PC-9 (cell line): ENCODE measurements at regions not wholly inside any gene's neighbourhood (a gene's known extent, or its start where the extent isn't known, plus 50 kb on each side); places are given as distances from the start of the nearest gene placed in this dataset.

ENCODE experiments used
- BruUV-seq: library from RNA; stranded (reverse); fragments of 400-500 nt; replicated peaks from 2 replicates; lab custom pipeline; 2021; lab: Mats Ljungman, UMichigan
- CTCF ChIA-PET: fragments of 300-600 bp; sonication (Branson Sonifier 250); formaldehyde crosslinking; loops from one replicate; lab custom pipeline; 2022; ENCODE audit warnings: antibody characterized with exemption; lab: Charles Lee
- POLR2A ChIA-PET: fragments of 300-600 bp; sonication (Branson Sonifier 250); formaldehyde crosslinking; loops from one replicate; lab custom pipeline; 2022; ENCODE audit warnings: antibody characterized with exemption; ENCODE audit not compliant: unreplicated experiment; lab: Charles Lee
- DNase-seq, 2 experiments: peaks; one replicate each; pipeline versions ENCODE4 v3.0.0 to v3.0.0-alpha.2; 2015 to 2022; ENCODE audit warnings: mixed read lengths in 1 of 2
- H2AFZ ChIP-seq: fragments of 200-600 bp; sonication (generic); 2 replicates; pipeline ENCODE4 v1.8.1; 2017; ENCODE audit warnings: antibody characterized with exemption
- H3F3A ChIP-seq: fragments of 200-600 bp; sonication (generic); 2 replicates; pipeline ENCODE4 v1.8.1; 2017; ENCODE audit warnings: antibody characterized with exemption, mild to moderate bottlenecking, low read depth; ENCODE audit not compliant: insufficient read depth
- H3K27ac ChIP-seq: fragments of 200-600 bp; sonication (generic); 2 replicates; pipeline ENCODE4 v1.6.1; 2016; ENCODE audit warnings: mixed run types
- H3K27me3 ChIP-seq: fragments of 200-600 bp; sonication (generic); 2 replicates; pipeline ENCODE4 v1.6.1; 2016; ENCODE audit warnings: low read depth, mixed run types; ENCODE audit not compliant: insufficient read depth
- H3K36me3 ChIP-seq: fragments of 200-600 bp; sonication (generic); 2 replicates; pipeline ENCODE4 v1.6.1; 2016; ENCODE audit warnings: low read depth, mixed run types
- H3K4me1 ChIP-seq: fragments of 200-600 bp; sonication (generic); replicated peaks from 2 replicates; pipeline ENCODE4 v1.6.1; 2016; ENCODE audit warnings: mixed run types; ENCODE audit not compliant: insufficient read depth
- H3K4me2 ChIP-seq: fragments of 200-600 bp; sonication (generic); 2 replicates; pipeline ENCODE4 v1.6.1; 2017; ENCODE audit warnings: mixed run types
- H3K4me3 ChIP-seq: fragments of 200-600 bp; sonication (generic); 2 replicates; pipeline ENCODE4 v1.6.1; 2016; ENCODE audit warnings: mixed run types
- H3K79me2 ChIP-seq: fragments of 200-600 bp; sonication (generic); 2 replicates; pipeline ENCODE4 v1.6.1; 2017; ENCODE audit warnings: low read depth, mixed run types
- H3K9me2 ChIP-seq: fragments of 200-600 bp; sonication (generic); 2 replicates; pipeline ENCODE4 v1.8.1; 2017; ENCODE audit warnings: mild to moderate bottlenecking; ENCODE audit not compliant: insufficient read depth
- H3K9me3 ChIP-seq: fragments of 200-600 bp; sonication (generic); 2 replicates; pipeline ENCODE4 v1.8.1; 2016; ENCODE audit warnings: low read depth; ENCODE audit not compliant: insufficient read depth
- H4K20me1 ChIP-seq: fragments of 200-600 bp; sonication (generic); 2 replicates; pipeline ENCODE4 v1.8.1; 2017; ENCODE audit not compliant: insufficient read depth
- CTCF ChIP-seq: fragments of 200-600 bp; sonication (generic); conservative IDR thresholded peaks from 2 replicates; pipeline ENCODE4 v1.6.1; 2017; ENCODE audit warnings: mixed run types, antibody characterized with exemption, mild to moderate bottlenecking, moderate library complexity
- EZH2 ChIP-seq: fragments of 200-600 bp; sonication (generic); IDR thresholded peaks from 2 replicates; pipeline ENCODE4 v1.8.0; 2017; ENCODE audit warnings: antibody characterized with exemption, low read depth
- intact Hi-C: fragments of 100-400 bp; cut with micrococcal nuclease; formaldehyde crosslinking; loops from one replicate; pipeline ENCODE4 v1.10.0; 2022; ENCODE audit not compliant: unreplicated experiment

- intact Hi-C loops, result no loop called here
- Histone ChIP-seq H3K27ac (no peak overlapping the region), H3K4me1 (no peaks in the 10 kb centered on the region), H4K20me1 (no peaks in the 10 kb centered on the region), H3K36me3 (no peaks in the 10 kb centered on the region), H3K9me3 (no peaks in the 10 kb centered on the region), H2AFZ (no peak overlapping the region), H3K79me2 (no peaks in the 10 kb centered on the region), H3F3A (no peaks in the 10 kb centered on the region), H3K4me3 (no peak overlapping the region), H3K4me2 (no peak overlapping the region), H3K27me3 (0 out of 2 replicates have a peak, but pooled peaks cover 3% of the 10 kb centered on the region), H3K9me2 (no peaks in the 10 kb centered on the region)
- TF ChIP-seq CTCF (no peak), EZH2 (no peak)
- BruUV-seq, result no TSS peak
- POLR2A ChIA-PET, result no interaction called here
- no peak for DNase-seq
- CTCF ChIA-PET, result interaction anchor here (0.7 kb wide), 1 partner anchor 260 kb away, joined by 3 read pairs; no protein-coding TSS in a partner anchor
Measured at GRCh38 chr1:4277598-4277997, 376.8 kb upstream of the AJAP1 start.

GRCh38 chr1:4284976-4285375 is 369.4 kb upstream of the AJAP1 start:
- no peak for TF ChIP-seq EZH2
- TF ChIP-seq CTCF, result no peak
- Histone ChIP-seq H2AFZ (no peak overlapping the region), H3K27me3 (no peaks in the 10 kb centered on the region), H3K27ac (no peak overlapping the region), H3K4me2 (no peak overlapping the region), H3K4me1 (no peaks in the 10 kb centered on the region), H3K4me3 (no peak overlapping the region), H3K9me2 (no peaks in the 10 kb centered on the region), H3K79me2 (no peaks in the 10 kb centered on the region), H3K9me3 (no peaks in the 10 kb centered on the region), H3K36me3 (no peaks in the 10 kb centered on the region), H3F3A (no peaks in the 10 kb centered on the region), H4K20me1 (no peaks in the 10 kb centered on the region)
- intact Hi-C loops, result no loop called here
- no TSS peak for BruUV-seq
- ChIA-PET CTCF (no interaction called here), POLR2A (no interaction called here)
- no peak for DNase-seq

GRCh38 chr1:4292861-4293260 is 361.5 kb upstream of the AJAP1 start:
- Histone ChIP-seq H3K9me2 (no peaks in the 10 kb centered on the region), H3K27me3 (no peaks in the 10 kb centered on the region), H3K79me2 (no peaks in the 10 kb centered on the region), H3K36me3 (no peaks in the 10 kb centered on the region), H3K27ac (no peak overlapping the region), H3K4me3 (no peak overlapping the region), H3K4me2 (no peak overlapping the region), H3K4me1 (no peaks in the 10 kb centered on the region), H2AFZ (no peak overlapping the region), H3K9me3 (no peaks in the 10 kb centered on the region), H3F3A (no peaks in the 10 kb centered on the region), H4K20me1 (no peaks in the 10 kb centered on the region)
- DNase-seq, result no peak
- ChIA-PET POLR2A (no interaction called here), CTCF (no interaction called here)
- intact Hi-C loops, result no loop called here
- no peak for TF ChIP-seq CTCF
- no TSS peak for BruUV-seq
